Stomach (tissue), 8 donors: ENCODE measurements at regions not wholly inside any gene's neighbourhood (a gene's known extent, or its start where the extent isn't known, plus 50 kb on each side); places are given as distances from the start of the nearest gene placed in this dataset.
"Not testable (repeated sequence)": the region's sequence is repeated elsewhere in the genome, so short reads cannot be mapped to it uniquely, and the experiment has no call there.

Experiments used
- DNase-seq, 2 donors: peaks; one replicate each; pipeline versions ENCODE4 v3.0.0 to v3.0.0-alpha.2; 2013 to 2019
- H3K27ac ChIP-seq, 5 donors: fragments of 200-600 bp in 4 of 5; sonication (generic) in 4 of 5; one replicate each; pipeline ENCODE4 v1.5.1; 2013 to 2019; ENCODE audit warnings: mild to moderate bottlenecking in 1 of 5, moderate library complexity in 1 of 5
- H3K27me3 ChIP-seq, 3 donors: fragments of 200-600 bp; sonication (generic); one replicate each; pipeline ENCODE4 v1.5.1; 2017 to 2019; ENCODE audit warnings: mixed run types in 1 of 3
- H3K36me3 ChIP-seq, 4 donors: fragments of 200-600 bp; sonication (generic); 1 replicate in 3 of 4; 2 replicates in 1 of 4; pipeline ENCODE4 v1.5.1; 2016 to 2019
- H3K4me1 ChIP-seq, 4 donors: fragments of 200-600 bp; sonication (generic); one replicate each; pipeline ENCODE4 v1.5.1; 2016 to 2019
- H3K4me3 ChIP-seq, 4 donors: fragments of 200-600 bp; sonication (generic) in 3 of 4; one replicate each; pipeline ENCODE4 v1.5.1; 2016 to 2019; ENCODE audit warnings: mild to moderate bottlenecking in 1 of 4
- H3K9me3 ChIP-seq, 4 donors: fragments of 200-600 bp; sonication (generic); one replicate each; pipeline ENCODE4 v1.5.1; 2016 to 2019
- EP300 ChIP-seq: sonication (generic); formaldehyde crosslinking; IDR thresholded peaks from one replicate; pipeline ENCODE4 v1.6.1; 2017; ENCODE audit warnings: antibody characterized with exemption
- POLR2A ChIP-seq, 4 donors: fragments of 450-650 bp; IDR thresholded peaks; one replicate each; pipeline ENCODE4 v1.6.1; 2016; ENCODE audit warnings: antibody characterized with exemption in 4 of 4, control low read depth in 2 of 4, mild to moderate bottlenecking in 1 of 4, moderate library complexity in 1 of 4
- POLR2AphosphoS5 ChIP-seq, 3 donors: sonication (generic); formaldehyde crosslinking; IDR thresholded peaks; one replicate each; pipeline ENCODE4 v1.6.1; 2016; ENCODE audit warnings: antibody characterized with exemption in 3 of 3
- WGBS, 5 donors: extraction: QIAGEN DNeasy Blood & Tissue Kit in 3 of 5; methylation state at CpG; one replicate each; pipeline versions ENCODE4 v1.1.5 to v1.1.7; 2013 to 2018; 5-methylcytosine and 5-hydroxymethylcytosine counted together
- intact Hi-C: fragments of 100-400 bp; cut with DNase I; formaldehyde crosslinking; loops from one replicate; pipeline ENCODE4 v1.15.1; 2023; ENCODE audit warnings: low total_unique reads
- TF ChIP-seq, protein P1 (sequence below), 7 experiments: fragments of 450-650 bp in 4 of 7; fragments of 200-600 bp in 3 of 7; sonication (generic) in 3 of 7; IDR thresholded peaks; one replicate each; pipeline ENCODE4 v1.5.1; 2016 to 2019; ENCODE audit warnings: antibody characterized with exemption in 7 of 7, control low read depth in 2 of 7, mild to moderate bottlenecking in 1 of 7
- donor health status: healthy with polysubstance abuse.
- donor health status: Bipolar disorder and iron deficiency.
- donor health status: healthy.

- WGBS, 5 donors, result 77 to 91% (median 85%) methylated on average over 2 of the region's 2 CpGs
These were observed 106.0 kb downstream of the SPATA18 start for GRCh38 chr4:52157071-52157470.

GRCh38 chr4:52157641-52158316, 106.7 kb downstream of the SPATA18 start:
- WGBS, 5 donors, result 40 to 67% (median 52%) methylated on average over 4 of the region's 4 CpGs

More at GRCh38 chr4:52157071-52157470, 106.0 kb downstream of the SPATA18 start:
- H3K27ac ChIP-seq, DNase-seq, H3K9me3 ChIP-seq, intact Hi-C loops, H3K4me3 ChIP-seq, H3K27me3 ChIP-seq, H3K36me3 ChIP-seq, H3K4me1 ChIP-seq: not testable (repeated sequence)

DNA sequence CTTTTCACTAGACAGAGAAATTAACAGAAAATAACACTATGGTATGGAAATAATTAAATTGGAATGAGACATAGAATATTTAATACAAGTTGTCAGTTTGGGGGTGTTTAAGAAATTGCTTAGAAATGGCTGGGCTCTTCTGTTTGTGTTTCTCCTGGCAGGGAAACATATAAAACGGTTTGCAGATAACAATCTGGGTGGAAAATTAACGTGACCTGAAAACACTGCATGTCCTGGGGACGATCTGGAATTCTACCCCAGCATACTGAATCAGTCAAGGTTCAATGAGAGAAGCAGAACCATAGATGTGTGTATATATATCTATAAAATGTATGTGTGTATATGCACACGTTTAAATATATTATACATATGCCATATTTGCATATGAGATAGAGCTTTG, 109.8 kb downstream of the SPATA18 start:
- 50 to 60% (median 58%) methylated on average over 4 of the region's 4 CpGs for WGBS, 5 donors
- TF ChIP-seq, protein P1, sequence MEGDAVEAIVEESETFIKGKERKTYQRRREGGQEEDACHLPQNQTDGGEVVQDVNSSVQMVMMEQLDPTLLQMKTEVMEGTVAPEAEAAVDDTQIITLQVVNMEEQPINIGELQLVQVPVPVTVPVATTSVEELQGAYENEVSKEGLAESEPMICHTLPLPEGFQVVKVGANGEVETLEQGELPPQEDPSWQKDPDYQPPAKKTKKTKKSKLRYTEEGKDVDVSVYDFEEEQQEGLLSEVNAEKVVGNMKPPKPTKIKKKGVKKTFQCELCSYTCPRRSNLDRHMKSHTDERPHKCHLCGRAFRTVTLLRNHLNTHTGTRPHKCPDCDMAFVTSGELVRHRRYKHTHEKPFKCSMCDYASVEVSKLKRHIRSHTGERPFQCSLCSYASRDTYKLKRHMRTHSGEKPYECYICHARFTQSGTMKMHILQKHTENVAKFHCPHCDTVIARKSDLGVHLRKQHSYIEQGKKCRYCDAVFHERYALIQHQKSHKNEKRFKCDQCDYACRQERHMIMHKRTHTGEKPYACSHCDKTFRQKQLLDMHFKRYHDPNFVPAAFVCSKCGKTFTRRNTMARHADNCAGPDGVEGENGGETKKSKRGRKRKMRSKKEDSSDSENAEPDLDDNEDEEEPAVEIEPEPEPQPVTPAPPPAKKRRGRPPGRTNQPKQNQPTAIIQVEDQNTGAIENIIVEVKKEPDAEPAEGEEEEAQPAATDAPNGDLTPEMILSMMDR (IDR thresholded peaks at IDR 0.05), result no peak
- TF ChIP-seq POLR2AphosphoS5 (IDR thresholded peaks at IDR 0.05) (no peak), EP300 (no peak), POLR2A (IDR thresholded peaks at IDR 0.05) (no peak)

More at GRCh38 chr4:52157641-52158316, 106.7 kb downstream of the SPATA18 start:
- intact Hi-C loops, result no loop called here
- H3K4me1 ChIP-seq, result no peaks in the 10 kb centered on the region
- H3K27ac ChIP-seq, result no peak overlapping the region
- H3K27me3 ChIP-seq, result no peaks in the 10 kb centered on the region
- no peaks in the 10 kb centered on the region for H3K9me3 ChIP-seq
- TF ChIP-seq POLR2A (IDR thresholded peaks at IDR 0.05) (no peak), POLR2AphosphoS5 (IDR thresholded peaks at IDR 0.05) (no peak), EP300 (no peak)
- TF ChIP-seq, protein P1 (IDR thresholded peaks at IDR 0.05), result no peak
- no peaks in the 10 kb centered on the region for H3K36me3 ChIP-seq
- peak in 1 of 2 donors; percentile 6 for DNase-seq
- no peak overlapping the region for H3K4me3 ChIP-seq

GRCh38 chr4:52164116-52164515, 113.0 kb downstream of the SPATA18 start:
- H3K4me3 ChIP-seq, result no peak overlapping the region
- H3K9me3 ChIP-seq, result no peaks in the 10 kb centered on the region
- no peaks in the 10 kb centered on the region for H3K4me1 ChIP-seq
- H3K27ac ChIP-seq, result no peak overlapping the region
- TF ChIP-seq POLR2A (IDR thresholded peaks at IDR 0.05) (no peak), EP300 (no peak), POLR2AphosphoS5 (IDR thresholded peaks at IDR 0.05) (no peak)
- TF ChIP-seq, protein P1 (IDR thresholded peaks at IDR 0.05), result no peak
- DNase-seq, result no peak
- 53 to 65% (median 63%) methylated on average over 1 of the region's 1 CpG for WGBS, 5 donors
- H3K27me3 ChIP-seq, result no peaks in the 10 kb centered on the region
- H3K36me3 ChIP-seq, result no peaks in the 10 kb centered on the region
- intact Hi-C loops, result no loop called here

More for the DNA sequence above, 109.8 kb downstream of the SPATA18 start:
- no peaks in the 10 kb centered on the region for H3K27me3 ChIP-seq
- no peaks in the 10 kb centered on the region for H3K36me3 ChIP-seq
- no peaks in the 10 kb centered on the region for H3K4me1 ChIP-seq
- H3K4me3 ChIP-seq, result no peak overlapping the region
- no peak for DNase-seq
- intact Hi-C loops, result no loop called here
- no peak overlapping the region for H3K27ac ChIP-seq
- H3K9me3 ChIP-seq, result no peaks in the 10 kb centered on the region

- Histone ChIP-seq H3K27me3 (no peaks in the 10 kb centered on the region), H3K27ac (no peak overlapping the region), H3K36me3 (no peaks in the 10 kb centered on the region), H3K4me1 (peaks cover 0 to 9% (median 0%) of the 10 kb centered on the region in 4 donors), H3K4me3 (no peak overlapping the region), H3K9me3 (no peaks in the 10 kb centered on the region)
- WGBS, 5 donors, result 63 to 100% (median 90%) methylated on average over 1 of the region's 1 CpG
- DNase-seq, result no peak
- intact Hi-C loops, result no loop called here
- TF ChIP-seq POLR2AphosphoS5 (IDR thresholded peaks at IDR 0.05) (no peak), POLR2A (IDR thresholded peaks at IDR 0.05) (no peak), EP300 (no peak)
- TF ChIP-seq, protein P1 (IDR thresholded peaks at IDR 0.05), result no peak
These were observed 121.1 kb downstream of the SPATA18 start for GRCh38 chr4:52172166-52172565.
